Neural cell (in vitro differentiated cells): ENCODE measurements at regions not wholly inside any gene's neighbourhood (a gene's known extent, or its start where the extent isn't known, plus 50 kb on each side); places are given as distances from the start of the nearest gene placed in this dataset.

Experiments
- EZH2 ChIP-seq: fragments of 200-600, 300-800 bp; shearing (Covaris generic), sonication (generic); IDR thresholded peaks from 2 replicates; pipeline ENCODE4 v1.6.1; 2014; ENCODE audit warnings: antibody characterized with exemption, low read length, borderline replicate concordance, mild to moderate bottlenecking; ENCODE audit not compliant: insufficient read depth, poor library complexity, severe bottlenecking
- POLR2AphosphoS5 ChIP-seq: IDR thresholded peaks from 2 replicates; pipeline ENCODE4 v1.6.1; 2012
- SMC3 ChIP-seq: fragments of 450-650 bp; conservative IDR thresholded peaks from 2 replicates; pipeline ENCODE4 v1.6.1; 2014; ENCODE audit warnings: antibody characterized with exemption, mild to moderate bottlenecking, moderate library complexity; ENCODE audit not compliant: poor library complexity
- TF ChIP-seq, protein P1 (sequence below): fragments of 450-650 bp; IDR thresholded peaks from 2 replicates; pipeline ENCODE4 v1.5.1; 2014; ENCODE audit warnings: antibody characterized with exemption, mild to moderate bottlenecking, moderate library complexity; ENCODE audit not compliant: poor library complexity, severe bottlenecking
- TF ChIP-seq, protein P2 (sequence below): IDR thresholded peaks from 2 replicates; pipeline ENCODE4 v1.6.1; 2012; ENCODE audit warnings: borderline replicate concordance

DNA sequence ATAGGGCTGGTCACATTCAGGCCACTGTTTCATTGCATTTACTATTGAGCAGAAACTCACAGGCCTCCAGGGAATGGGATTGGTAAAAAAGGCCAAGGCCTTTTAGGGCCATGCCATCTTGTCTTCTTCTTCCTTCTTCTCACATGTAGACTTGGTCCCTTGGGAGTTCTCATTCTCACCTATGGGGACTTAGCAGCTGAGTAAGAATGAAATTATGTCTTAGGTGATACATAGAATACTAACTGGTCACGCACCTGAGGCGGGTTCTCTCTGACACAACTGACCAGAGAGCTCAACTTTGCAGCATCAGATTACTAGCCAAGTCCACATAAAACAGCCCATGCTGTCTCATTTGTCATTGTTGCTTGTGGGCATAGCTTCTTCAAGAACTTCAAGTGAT lies 641.8 kb downstream of the EFNA5 start:
- TF ChIP-seq, protein P1, sequence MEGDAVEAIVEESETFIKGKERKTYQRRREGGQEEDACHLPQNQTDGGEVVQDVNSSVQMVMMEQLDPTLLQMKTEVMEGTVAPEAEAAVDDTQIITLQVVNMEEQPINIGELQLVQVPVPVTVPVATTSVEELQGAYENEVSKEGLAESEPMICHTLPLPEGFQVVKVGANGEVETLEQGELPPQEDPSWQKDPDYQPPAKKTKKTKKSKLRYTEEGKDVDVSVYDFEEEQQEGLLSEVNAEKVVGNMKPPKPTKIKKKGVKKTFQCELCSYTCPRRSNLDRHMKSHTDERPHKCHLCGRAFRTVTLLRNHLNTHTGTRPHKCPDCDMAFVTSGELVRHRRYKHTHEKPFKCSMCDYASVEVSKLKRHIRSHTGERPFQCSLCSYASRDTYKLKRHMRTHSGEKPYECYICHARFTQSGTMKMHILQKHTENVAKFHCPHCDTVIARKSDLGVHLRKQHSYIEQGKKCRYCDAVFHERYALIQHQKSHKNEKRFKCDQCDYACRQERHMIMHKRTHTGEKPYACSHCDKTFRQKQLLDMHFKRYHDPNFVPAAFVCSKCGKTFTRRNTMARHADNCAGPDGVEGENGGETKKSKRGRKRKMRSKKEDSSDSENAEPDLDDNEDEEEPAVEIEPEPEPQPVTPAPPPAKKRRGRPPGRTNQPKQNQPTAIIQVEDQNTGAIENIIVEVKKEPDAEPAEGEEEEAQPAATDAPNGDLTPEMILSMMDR: no peak
- TF ChIP-seq EZH2: no peak
- TF ChIP-seq, protein P2, sequence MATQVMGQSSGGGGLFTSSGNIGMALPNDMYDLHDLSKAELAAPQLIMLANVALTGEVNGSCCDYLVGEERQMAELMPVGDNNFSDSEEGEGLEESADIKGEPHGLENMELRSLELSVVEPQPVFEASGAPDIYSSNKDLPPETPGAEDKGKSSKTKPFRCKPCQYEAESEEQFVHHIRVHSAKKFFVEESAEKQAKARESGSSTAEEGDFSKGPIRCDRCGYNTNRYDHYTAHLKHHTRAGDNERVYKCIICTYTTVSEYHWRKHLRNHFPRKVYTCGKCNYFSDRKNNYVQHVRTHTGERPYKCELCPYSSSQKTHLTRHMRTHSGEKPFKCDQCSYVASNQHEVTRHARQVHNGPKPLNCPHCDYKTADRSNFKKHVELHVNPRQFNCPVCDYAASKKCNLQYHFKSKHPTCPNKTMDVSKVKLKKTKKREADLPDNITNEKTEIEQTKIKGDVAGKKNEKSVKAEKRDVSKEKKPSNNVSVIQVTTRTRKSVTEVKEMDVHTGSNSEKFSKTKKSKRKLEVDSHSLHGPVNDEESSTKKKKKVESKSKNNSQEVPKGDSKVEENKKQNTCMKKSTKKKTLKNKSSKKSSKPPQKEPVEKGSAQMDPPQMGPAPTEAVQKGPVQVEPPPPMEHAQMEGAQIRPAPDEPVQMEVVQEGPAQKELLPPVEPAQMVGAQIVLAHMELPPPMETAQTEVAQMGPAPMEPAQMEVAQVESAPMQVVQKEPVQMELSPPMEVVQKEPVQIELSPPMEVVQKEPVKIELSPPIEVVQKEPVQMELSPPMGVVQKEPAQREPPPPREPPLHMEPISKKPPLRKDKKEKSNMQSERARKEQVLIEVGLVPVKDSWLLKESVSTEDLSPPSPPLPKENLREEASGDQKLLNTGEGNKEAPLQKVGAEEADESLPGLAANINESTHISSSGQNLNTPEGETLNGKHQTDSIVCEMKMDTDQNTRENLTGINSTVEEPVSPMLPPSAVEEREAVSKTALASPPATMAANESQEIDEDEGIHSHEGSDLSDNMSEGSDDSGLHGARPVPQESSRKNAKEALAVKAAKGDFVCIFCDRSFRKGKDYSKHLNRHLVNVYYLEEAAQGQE: no peak
- no peak for TF ChIP-seq POLR2AphosphoS5
- TF ChIP-seq SMC3: no peak
